ENCODE measurements at regions not wholly inside any gene's neighbourhood (a gene's known extent, or its start where the extent isn't known, plus 50 kb on each side); places are given as distances from the start of the nearest gene placed in this dataset.

DNA sequence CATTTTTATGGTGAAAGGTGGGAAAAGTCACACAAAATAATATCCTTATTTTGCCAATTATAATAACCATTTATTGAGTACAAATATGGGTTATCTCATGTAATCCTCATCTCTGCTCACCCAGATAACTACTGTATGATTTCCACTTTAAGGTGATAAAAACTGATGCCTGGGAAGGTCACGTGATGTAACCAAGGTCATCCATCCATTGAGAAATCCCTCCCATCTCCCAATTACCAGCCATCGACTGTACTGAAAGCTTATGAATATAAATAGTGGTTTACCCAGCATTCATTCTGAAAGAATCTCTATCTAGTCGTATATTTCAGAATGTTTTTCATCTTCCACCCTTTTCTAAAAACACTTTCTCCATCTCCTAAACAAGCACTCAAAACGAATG, 55.0 kb upstream of the IFNAR2 start:
- H3K4me2 ChIP-seq: no peak overlapping the region
- H3K4me3 ChIP-seq: no peak overlapping the region
- ATAC-seq (no peak), FAIRE-seq (no peak), DNase-seq (ENCODE audit: low read depth in 1 of 2, low spot score in 1 of 2) (no peak)
- POLR2A ChIA-PET: no interaction called here
- no peak for TF ChIP-seq SMC3 (IDR thresholded peaks at IDR 0.05)
- CTCF ChIA-PET: interaction anchor here (1.0 kb wide), 1 partner anchor 47 kb away, joined by 3 read pairs; no protein-coding TSS in a partner anchor
- H3K4me1 ChIP-seq: no peaks in the 10 kb centered on the region
- no peak overlapping the region for H3K27ac ChIP-seq
- H3K9me3 ChIP-seq: no peaks in the 10 kb centered on the region
- WGBS (ENCODE audit: missing lambda C conversion rate): 1% methylated on average over 4 of the region's 4 CpGs
